ENCODE measurements at regions not wholly inside any gene's neighbourhood (a gene's known extent, or its start where the extent isn't known, plus 50 kb on each side); places are given as distances from the start of the nearest gene placed in this dataset.

DNA sequence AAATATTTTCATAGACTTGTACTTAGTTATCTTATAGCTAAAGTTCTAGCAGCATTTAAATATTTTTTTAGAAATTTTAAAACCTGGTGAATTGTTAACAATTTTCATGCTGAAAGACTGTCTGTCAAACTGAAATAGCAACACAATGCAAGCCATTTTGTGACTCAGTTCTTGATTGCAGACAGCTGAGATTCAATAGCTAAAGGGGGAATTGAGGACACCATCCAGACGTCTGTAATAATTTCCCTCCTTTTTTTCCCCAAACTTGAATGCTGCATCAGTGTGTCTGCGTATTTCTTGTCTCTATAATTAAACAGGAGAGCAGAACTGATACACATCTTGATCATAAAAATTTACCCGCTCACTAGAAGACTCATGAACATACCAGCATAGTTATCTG, 468.3 kb downstream of the GBE1 start:
- TF ChIP-seq, protein P1, sequence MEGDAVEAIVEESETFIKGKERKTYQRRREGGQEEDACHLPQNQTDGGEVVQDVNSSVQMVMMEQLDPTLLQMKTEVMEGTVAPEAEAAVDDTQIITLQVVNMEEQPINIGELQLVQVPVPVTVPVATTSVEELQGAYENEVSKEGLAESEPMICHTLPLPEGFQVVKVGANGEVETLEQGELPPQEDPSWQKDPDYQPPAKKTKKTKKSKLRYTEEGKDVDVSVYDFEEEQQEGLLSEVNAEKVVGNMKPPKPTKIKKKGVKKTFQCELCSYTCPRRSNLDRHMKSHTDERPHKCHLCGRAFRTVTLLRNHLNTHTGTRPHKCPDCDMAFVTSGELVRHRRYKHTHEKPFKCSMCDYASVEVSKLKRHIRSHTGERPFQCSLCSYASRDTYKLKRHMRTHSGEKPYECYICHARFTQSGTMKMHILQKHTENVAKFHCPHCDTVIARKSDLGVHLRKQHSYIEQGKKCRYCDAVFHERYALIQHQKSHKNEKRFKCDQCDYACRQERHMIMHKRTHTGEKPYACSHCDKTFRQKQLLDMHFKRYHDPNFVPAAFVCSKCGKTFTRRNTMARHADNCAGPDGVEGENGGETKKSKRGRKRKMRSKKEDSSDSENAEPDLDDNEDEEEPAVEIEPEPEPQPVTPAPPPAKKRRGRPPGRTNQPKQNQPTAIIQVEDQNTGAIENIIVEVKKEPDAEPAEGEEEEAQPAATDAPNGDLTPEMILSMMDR (IDR thresholded peaks at IDR 0.05) = no peak
- no peak for TF ChIP-seq POLR2AphosphoS5 (IDR thresholded peaks at IDR 0.05)

All from prostate gland (tissue), 2 donors.